MG63 (cell line): ENCODE measurements at regions not wholly inside any gene's neighbourhood (a gene's known extent, or its start where the extent isn't known, plus 50 kb on each side); places are given as distances from the start of the nearest gene placed in this dataset.

Experiments used
- DNase-seq: peaks from one replicate; pipeline ENCODE4 v3.0.0-alpha.2; 2020
- H3K27me3 ChIP-seq: fragments of 250-450 bp; sonication (Bioruptor Pico); 2 replicates; pipeline ENCODE4 v1.5.1; 2020; ENCODE audit warnings: mild to moderate bottlenecking, moderate library complexity
- H3K36me3 ChIP-seq: fragments of 250-450 bp; sonication (Bioruptor Pico); 2 replicates; pipeline ENCODE4 v1.5.1; 2020; ENCODE audit warnings: mild to moderate bottlenecking, moderate library complexity
- H3K4me3 ChIP-seq: fragments of 250-450 bp; sonication (Bioruptor Pico); 2 replicates; pipeline ENCODE4 v1.5.1; 2020; ENCODE audit warnings: mild to moderate bottlenecking, moderate library complexity
- H3K9me3 ChIP-seq: fragments of 250-450 bp; sonication (Bioruptor Pico); 2 replicates; pipeline ENCODE4 v1.5.1; 2020; ENCODE audit warnings: mild to moderate bottlenecking, moderate library complexity

DNA sequence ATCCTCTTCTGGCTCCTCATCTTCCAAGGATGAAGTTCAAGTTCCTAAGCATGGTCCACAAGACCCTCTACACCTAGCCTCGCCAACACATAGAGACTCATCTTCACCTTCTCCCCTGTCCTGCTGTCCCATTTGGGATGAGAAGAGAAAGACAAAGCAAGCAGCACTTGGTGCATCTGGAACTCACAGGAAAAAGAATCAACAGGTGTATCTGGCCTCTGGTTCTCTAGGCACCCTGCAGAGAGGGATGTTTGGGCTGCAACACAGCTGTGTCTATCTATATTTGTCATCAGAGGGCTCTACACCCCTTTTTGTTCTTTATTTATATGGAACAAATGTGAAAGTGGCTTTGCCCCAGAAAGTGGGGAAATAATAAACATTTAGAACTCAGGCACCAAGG is 82.1 kb upstream of the GALNT18 start:
- Histone ChIP-seq H3K4me3 (no peak overlapping the region), H3K27me3 (no peaks in the 10 kb centered on the region), H3K36me3 (no peaks in the 10 kb centered on the region), H3K9me3 (no peaks in the 10 kb centered on the region)
- no peak for DNase-seq

DNA sequence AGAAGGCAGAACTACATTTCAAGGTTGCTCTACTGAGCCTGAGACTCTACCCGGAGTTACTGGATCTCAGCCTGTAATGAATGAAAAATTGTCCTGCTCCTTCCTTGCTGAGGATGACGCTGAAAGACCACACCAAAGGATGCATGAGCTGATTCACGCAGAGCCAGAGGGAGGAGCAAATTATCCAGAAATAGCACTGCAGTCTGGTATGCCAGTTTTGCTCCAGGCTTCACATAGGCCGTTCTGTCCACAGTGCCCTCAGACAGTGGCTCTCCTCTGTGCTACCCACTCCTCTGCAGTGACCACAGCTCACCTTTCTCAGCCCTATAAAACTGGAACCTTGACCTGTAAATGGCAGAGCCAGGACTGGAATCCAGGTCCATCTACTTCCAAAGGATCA is 79.3 kb upstream of the GALNT18 start:
- no peaks in the 10 kb centered on the region for H3K27me3 ChIP-seq
- DNase-seq: peak; percentile 24
- H3K9me3 ChIP-seq: no peaks in the 10 kb centered on the region
- H3K36me3 ChIP-seq: no peaks in the 10 kb centered on the region
- H3K4me3 ChIP-seq: no peak overlapping the region

DNA sequence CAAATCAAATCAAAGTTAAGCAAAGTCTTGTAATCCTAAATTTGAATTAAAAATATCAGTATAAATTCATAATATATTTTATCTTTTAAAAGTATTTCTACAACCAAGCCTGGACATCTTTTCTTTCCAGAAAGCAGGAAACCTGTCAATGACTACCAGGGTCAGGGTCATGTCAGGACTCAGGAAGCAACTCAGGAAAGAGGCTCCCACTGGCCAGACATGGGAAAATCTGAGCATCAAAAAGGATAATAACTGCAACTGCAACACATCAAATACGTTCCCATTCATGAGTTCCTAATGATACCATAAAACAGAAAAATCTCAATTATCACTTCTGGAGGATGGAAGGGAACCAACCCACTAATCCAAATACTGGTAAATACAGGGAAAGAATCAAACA is 76.0 kb upstream of the GALNT18 start:
- DNase-seq: no peak
- Histone ChIP-seq H3K4me3 (no peak overlapping the region), H3K9me3 (no peaks in the 10 kb centered on the region), H3K27me3 (no peaks in the 10 kb centered on the region), H3K36me3 (no peaks in the 10 kb centered on the region)

GRCh38 chr11:11691296-11692151 is 69.7 kb upstream of the GALNT18 start:
- DNase-seq: no peak
- Histone ChIP-seq H3K27me3 (no peaks in the 10 kb centered on the region), H3K36me3 (no peaks in the 10 kb centered on the region), H3K9me3 (no peaks in the 10 kb centered on the region), H3K4me3 (no peak overlapping the region)

- H3K27me3 ChIP-seq: peaks cover 2% of the 10 kb centered on the region; the same call in 1 of the 2 replicates
- H3K9me3 ChIP-seq: peaks cover 5% of the 10 kb centered on the region; the same call in 1 of the 2 replicates
- no peak for DNase-seq
- no peaks in the 10 kb centered on the region for H3K36me3 ChIP-seq
- H3K4me3 ChIP-seq: no peak overlapping the region
Measured at GRCh38 chr11:11681536-11681935, 59.7 kb upstream of the GALNT18 start.

DNA sequence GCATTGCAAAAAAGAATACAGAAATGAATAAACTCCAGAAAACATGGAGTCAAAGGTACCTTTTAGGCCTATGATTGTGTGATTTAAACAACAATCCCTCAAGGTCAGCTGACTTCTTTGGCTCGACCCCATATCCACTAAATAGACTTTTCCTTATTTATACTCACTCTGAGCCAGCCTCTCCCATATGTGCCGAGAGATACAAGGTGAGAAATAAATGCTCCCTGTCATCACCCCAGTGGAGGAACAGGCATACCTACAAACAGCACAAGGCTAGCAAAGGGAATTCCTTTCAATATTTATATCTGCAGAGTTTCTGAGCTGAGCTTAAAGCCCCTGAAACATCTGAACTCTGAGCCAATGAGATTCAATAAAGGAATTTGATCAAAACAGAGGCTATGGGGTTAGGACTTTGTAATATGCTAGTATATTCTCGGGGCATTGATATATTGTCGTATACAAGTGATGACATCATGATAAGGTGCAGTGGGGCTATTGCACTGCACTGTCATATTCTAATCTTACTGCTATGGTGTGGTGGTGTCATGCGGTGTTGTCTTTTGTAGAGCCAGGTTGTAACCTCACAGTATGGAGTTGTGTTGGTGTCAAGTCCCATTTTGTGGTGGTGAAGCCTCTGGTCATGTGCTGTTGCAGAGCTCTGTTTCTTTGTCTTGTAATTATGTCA is 56.0 kb upstream of the GALNT18 start:
- no peak for DNase-seq
- Histone ChIP-seq H3K36me3 (no peaks in the 10 kb centered on the region), H3K27me3 (0 out of 2 replicates have a peak, but pooled peaks cover 2% of the 10 kb centered on the region), H3K9me3 (no peaks in the 10 kb centered on the region), H3K4me3 (no peak overlapping the region)

- no peaks in the 10 kb centered on the region for H3K9me3 ChIP-seq
- H3K27me3 ChIP-seq: 0 out of 2 replicates have a peak, but pooled peaks cover 2% of the 10 kb centered on the region
- no peak overlapping the region for H3K4me3 ChIP-seq
- no peak for DNase-seq
- H3K36me3 ChIP-seq: no peaks in the 10 kb centered on the region
Measured at GRCh38 chr11:11675671-11676181, 53.9 kb upstream of the GALNT18 start.

GRCh38 chr11:11672789-11673188 is 51.0 kb upstream of the GALNT18 start:
- Histone ChIP-seq H3K36me3 (no peaks in the 10 kb centered on the region), H3K27me3 (no peaks in the 10 kb centered on the region), H3K9me3 (no peaks in the 10 kb centered on the region), H3K4me3 (no peak overlapping the region)
- DNase-seq: no peak

GRCh38 chr11:11672101-11672500 is 50.3 kb upstream of the GALNT18 start:
- Histone ChIP-seq H3K36me3 (no peaks in the 10 kb centered on the region), H3K9me3 (no peaks in the 10 kb centered on the region), H3K27me3 (no peaks in the 10 kb centered on the region), H3K4me3 (no peak overlapping the region)
- DNase-seq: no peak
